ENCODE measurements at regions not wholly inside any gene's neighbourhood (a gene's known extent, or its start where the extent isn't known, plus 50 kb on each side); places are given as distances from the start of the nearest gene placed in this dataset.
"Not testable (repeated sequence)": the region's sequence is repeated elsewhere in the genome, so short reads cannot be mapped to it uniquely, and the experiment has no call there.

- no peak for DNase-seq (ENCODE audit: low read depth, low spot score)
Observed at GRCh38 chr14:88983755-88984154, 159.3 kb downstream of the TTC8 start.

DNA sequence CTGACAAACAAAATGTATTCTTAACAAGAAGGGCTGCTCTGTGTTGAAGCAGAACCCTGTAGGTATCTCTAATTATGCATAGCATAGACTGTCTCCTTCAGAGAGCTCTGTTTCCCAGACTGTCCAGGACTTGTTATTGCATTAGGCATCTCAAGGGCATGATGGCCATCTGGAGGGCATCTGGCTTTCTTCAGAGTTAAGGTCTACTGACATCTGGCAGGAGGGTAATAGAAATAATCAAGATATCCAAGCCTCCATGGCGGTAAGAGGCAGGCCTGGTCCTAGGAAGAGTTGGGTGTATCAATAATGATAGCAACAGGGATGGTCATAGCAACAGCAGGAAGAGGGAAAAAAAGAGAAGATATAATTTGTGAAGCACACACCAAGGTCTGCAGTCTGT is 161.2 kb downstream of the TTC8 start:
- no peak for DNase-seq (ENCODE audit: low read depth, low spot score)

DNA sequence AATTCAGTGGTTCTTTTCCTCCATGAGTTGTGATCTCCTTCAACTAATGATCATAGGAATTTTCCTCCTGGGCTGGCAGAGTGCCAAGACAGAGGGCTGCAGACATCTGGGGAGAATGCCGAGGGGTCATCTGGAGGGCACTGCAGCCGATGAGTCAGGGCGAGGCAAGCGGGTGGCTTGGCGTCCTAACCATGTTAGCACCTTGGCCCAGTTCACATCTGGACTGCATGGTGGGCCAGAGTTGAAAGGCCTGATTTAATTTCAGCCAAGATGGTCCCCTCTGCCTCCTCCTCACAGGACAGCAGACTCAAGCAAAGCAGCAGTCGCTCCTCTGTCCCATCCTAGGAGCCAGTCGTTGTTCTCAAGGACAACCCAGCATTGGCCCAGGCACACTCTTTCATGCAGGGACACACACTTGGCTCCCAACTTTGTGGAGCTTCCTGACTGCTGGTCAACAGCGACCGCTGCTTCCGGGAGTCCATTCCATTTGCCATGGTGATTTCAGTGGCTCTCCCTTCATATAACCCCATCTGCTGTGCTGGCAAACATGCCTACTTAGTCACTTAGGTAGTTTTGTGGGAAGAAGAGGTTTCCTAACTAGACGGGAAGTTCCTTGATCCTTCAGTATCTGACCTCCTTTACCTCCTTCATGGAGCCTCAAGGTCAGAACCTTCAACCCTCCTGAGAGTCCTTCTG is 161.8 kb downstream of the TTC8 start:
- no peak for DNase-seq (ENCODE audit: low read depth, low spot score)

DNA sequence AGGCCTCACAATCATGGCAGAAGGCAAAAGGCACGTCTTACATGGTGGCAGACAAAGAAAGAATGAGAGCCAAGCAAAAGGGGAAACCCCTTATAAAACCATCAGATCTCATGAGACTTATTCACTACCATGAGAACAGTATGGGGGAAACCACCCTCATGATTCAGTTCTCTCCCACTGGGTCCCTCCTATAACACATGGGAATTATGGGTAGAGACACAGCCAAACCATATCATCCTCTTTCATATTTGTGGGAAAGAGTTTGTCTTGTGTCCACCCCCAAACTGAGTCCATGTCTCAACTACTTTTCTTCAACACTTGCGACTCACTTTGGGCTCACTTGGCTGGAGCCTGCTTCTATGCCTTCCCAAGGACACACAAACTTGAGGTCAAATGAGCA is 162.5 kb downstream of the TTC8 start:
- DNase-seq (ENCODE audit: low read depth, low spot score): not testable (repeated sequence)

DNA sequence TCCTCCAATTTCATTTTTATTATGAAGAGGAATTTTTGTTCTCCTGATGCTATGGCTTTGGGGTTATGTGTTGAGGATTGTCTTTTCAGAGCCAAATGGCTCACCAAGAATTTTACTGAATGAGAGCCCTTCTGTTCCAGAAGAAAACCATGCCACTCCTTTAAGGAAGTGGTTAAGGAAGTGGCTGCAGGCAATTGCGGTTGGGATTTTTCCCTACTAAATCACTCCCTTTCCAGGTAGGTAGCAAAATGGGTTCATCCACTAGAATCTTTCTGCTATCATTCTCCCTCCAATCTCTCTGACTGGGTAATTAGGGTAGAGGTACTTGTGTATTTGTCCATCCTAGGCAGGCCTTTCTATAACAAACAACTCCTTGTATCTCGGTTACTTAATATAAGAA is 163.1 kb downstream of the TTC8 start:
- no peak for DNase-seq (ENCODE audit: low read depth, low spot score)

GRCh38 chr14:88989911-88990310 is 165.5 kb downstream of the TTC8 start:
- no peak for DNase-seq (ENCODE audit: low read depth, low spot score)

DNA sequence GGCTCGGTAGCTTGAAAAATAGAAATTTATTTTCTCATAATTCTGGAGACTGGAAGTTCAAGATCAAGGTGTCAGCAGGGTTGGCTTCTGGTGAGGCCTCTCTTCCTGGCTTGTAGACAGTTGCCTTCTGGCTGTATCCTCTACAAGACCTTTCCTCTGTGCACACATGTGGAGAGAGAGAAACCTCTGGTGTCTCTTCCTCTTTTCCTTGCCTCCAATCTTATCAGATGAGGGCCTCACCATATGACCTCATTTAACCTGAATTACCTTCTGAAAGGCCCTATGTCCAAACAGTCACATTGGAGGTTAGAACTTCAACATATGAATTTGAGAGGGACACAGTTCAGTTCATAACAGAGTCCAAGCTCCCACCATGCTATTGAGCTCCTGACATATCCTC is 166.4 kb downstream of the TTC8 start:
- no peak for DNase-seq (ENCODE audit: low read depth, low spot score)

GRCh38 chr14:88992011-88992410 is 167.6 kb downstream of the TTC8 start:
- no peak for DNase-seq (ENCODE audit: low read depth, low spot score)

- no peak for DNase-seq (ENCODE audit: low read depth, low spot score)
Observed at GRCh38 chr14:88993946-88994345, 169.5 kb downstream of the TTC8 start.

DNA sequence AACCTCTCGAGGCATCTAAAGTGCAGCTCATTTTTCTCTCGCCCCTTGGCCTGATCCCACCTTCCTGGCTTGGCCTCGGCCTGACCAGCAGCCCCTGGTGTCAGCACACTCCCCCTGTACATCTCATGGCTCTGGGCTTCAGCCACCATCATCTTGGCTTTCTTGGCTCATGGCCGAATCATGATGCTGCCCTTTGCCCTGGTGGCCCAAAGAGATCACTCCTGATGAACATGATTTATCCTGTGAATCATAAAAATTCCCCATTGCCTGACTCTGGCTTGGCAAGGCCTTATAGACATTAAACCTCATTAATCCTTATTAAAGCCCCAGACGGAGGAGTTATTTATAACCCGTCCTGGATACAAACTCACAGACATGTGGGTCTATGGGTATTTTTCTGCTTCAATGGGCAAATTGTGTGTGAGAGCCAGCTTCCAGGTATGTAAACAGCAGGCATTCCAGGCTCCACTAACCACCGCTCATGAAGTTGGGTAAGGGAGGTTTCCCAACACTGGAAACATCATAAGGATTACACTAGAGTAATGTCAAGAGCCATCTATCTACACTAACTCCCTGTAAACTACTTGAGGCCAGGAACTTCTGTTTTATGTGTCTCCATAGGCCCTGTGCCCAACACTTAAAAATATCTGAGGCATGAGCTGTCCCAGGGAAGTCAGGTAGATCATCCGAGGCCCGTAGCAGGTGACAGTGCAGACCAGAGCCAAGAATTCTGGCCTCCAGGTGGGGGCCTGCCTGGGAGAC is 171.2 kb downstream of the TTC8 start:
- no peak for DNase-seq (ENCODE audit: low read depth, low spot score)

DNA sequence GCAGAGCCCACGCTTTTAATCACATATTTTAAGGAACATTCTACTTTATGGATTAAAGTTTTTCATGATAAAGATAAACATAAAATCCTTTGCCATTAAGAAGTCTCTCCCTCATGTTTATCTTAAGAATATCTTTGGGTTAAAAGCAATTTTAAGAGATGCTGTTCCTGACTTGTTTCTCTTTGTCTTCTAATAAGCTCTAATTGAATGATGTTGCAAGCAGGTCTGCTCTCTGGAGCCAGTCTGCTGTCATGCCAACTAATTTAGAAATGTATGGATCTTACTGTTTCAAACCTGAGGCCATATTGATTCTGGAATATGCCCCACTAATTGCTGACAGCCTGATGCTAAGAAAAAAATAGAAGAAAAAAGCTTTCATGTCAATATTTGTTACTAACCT is 173.6 kb downstream of the TTC8 start:
- no peak for DNase-seq (ENCODE audit: low read depth, low spot score)

GRCh38 chr14:88999137-88999536 is 174.7 kb downstream of the TTC8 start:
- no peak for DNase-seq (ENCODE audit: low read depth, low spot score)

DNA sequence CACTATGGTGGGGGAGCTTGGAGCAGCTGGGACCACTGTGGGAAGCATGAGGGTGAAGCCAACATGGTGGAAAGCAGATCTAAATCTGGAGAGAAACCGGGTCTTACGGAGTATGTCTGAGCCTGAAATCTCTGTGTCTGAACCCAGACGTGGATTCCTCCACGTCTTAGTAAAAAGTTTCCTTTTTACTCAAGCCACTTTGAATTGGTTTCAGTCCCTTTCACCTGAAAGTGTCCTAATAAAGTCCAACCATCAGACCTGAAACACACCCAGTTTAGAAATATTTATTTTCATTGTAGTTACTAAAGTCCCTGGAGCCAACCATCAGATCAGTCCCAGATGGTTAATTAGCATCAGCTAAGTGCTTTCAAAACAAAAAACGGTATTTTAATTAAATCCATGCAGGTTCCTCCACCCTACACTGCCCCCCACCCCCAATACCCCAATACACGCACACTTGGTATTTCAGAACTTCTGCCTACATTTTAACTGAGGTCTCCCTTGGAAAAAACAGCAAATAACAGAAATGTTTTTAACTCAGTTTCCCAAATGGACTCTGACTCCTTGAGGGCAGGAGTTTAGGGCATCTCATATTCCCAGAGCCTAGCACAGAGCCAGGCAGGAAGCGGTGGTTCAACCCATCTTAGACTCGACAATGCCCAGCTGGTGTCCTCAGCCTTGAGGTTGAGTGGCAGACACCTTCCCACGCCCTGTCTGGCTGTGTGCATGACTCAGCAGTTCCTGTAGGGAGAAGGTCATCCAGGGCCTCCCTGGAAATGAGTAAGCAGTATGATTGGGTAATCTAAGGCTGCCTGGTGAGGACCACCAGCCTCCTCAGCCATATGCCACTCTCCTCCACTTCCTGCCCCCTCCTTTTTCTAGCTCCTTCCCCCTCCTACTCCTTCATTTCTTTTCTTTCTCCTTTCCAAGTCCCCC is 175.8 kb downstream of the TTC8 start:
- DNase-seq (ENCODE audit: low read depth, low spot score): no peak

GRCh38 chr14:89004166-89004565 is 179.7 kb downstream of the TTC8 start:
- DNase-seq (ENCODE audit: low read depth, low spot score): no peak

- DNase-seq (ENCODE audit: low read depth, low spot score): no peak
Observed at GRCh38 chr14:89007906-89008305, 183.5 kb downstream of the TTC8 start.

DNA sequence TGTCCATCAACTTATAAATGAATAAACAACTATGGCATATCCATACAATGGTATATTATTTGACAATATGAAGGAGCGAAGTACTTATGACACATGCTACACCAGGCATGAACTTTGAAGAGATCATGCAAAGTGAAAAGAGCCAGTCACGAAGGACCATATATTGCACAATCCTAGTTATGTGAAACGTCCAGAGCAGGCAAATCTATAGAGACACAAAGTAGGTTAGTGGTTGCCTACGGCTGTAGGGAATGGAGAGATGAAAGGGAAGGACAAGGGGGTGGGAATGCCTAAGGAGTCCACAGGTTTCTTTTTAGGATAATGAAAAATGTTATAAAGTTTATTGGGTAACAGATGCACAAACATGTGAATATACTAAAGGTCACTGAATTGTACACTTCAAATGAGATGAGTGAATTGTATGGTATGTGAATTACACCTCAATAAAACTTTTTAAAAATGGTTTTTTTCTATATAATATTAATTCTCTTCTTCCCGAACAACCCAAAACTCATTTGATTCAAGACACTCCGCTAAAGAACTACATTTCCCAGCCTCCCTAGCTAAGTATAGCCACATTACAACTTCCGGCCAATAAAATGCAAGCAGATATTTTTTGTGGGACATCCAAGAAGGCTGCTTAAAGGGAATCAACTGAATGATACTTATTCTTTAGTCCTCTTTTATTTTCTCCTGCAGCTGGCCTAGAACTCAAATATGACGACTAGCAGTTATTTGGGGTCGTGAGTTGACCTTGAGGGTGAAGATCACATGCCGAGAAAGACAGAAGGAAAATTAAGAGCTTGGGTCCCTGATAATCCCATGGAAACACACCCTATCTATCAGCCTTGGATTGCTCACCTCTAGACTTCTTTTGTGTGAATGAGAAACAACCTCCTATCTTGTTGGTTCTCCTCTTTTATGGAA is 187.2 kb downstream of the TTC8 start:
- DNase-seq (ENCODE audit: low read depth, low spot score): no peak

GRCh38 chr14:89012282-89013097 is 188.0 kb downstream of the TTC8 start:
- DNase-seq (ENCODE audit: low read depth, low spot score): no peak

DNA sequence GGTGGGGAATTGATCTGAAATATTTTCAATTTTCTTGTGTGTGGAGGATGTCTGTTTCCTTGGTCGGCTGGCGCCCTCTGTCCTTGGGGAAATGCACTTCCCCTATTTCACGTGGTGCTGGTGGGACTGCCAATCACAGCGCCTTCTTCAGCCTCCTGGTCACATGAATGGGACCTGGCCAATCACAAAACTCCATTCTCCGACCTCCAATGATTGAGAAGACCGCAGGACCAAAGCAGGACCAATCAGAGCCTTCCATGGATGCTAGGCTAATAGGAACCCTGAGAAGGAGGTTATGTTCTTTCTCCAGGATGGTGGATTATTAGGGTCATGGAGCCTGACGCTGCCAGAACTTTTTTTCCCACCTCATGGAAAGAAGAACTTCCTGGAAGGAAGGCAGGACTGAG is 188.7 kb downstream of the TTC8 start:
- DNase-seq (ENCODE audit: low read depth, low spot score): peak; percentile 63

DNA sequence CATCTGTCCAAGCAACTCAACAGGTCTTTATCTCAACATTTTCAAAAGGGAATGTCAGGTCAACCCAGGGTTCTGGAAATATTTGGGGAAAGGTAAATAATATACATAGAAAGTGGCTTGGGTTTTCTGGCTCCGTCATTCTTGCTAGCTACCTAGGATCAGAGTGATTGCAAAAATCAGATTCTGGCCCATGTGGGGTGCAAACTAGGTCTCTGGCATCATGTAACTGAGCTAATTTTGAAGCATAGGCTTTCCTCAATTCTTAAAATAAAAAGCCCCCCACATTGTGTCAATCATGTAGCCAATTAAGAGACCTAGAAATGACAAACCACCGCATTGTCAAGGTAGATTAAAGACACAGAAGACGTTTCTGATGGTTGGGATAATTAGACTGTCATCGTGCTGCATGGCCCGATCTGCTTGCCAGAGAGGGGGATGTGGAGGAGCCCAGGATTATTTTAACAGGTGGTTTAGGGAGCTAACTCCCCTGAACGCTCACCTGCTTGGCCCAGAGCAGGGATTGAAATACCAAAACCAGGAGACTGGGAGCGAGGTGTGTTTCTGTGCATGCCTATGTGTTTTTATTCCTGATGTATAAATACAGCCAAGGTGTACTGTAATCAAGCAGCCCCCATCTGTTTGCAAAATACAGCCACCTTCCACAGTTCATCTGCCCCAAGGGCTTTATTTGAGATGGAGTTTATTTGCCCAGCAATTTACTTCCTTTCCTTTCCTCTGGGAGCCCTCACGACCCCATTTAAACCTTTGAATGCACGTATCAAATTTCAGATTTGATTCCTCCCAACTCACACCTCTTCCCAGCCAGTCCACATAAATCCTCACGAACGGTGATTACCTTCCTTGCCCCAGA is 189.5 kb downstream of the TTC8 start:
- DNase-seq (ENCODE audit: low read depth, low spot score): no peak

DNA sequence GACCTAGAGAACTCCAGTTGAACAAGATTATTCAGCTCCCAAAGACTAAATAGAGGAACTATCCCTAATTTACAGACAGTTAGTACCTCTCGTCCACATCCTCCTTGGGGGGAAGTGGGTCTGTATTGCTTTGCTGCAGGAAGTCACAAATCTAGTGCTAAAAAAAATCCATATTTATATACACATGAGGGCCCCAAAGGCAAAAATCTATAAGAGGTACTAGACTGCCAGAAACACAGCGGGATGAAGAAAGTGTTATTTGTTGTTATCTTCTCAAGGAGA is 190.1 kb downstream of the TTC8 start:
- DNase-seq (ENCODE audit: low read depth, low spot score): no peak

Measured in iPS DF 19.7 (cell line).